NB4 (cell line): ENCODE measurements at regions not wholly inside any gene's neighbourhood (a gene's known extent, or its start where the extent isn't known, plus 50 kb on each side); places are given as distances from the start of the nearest gene placed in this dataset.
"Not testable (repeated sequence)": the region's sequence is repeated elsewhere in the genome, so short reads cannot be mapped to it uniquely, and the experiment has no call there.

ENCODE experiments used
- DNase-seq: peaks from one replicate; pipeline ENCODE4 v3.0.0; 2010; ENCODE audit warnings: low read depth
- H3K4me3 ChIP-seq: one replicate; pipeline ENCODE4 v1.5.1; 2011; ENCODE audit warnings: mild to moderate bottlenecking, low read depth, low read length, moderate library complexity
- CTCF ChIP-seq: IDR thresholded peaks from one replicate; pipeline ENCODE4 v1.5.1; 2012; ENCODE audit warnings: low read depth, low read length
- MAX ChIP-seq: IDR thresholded peaks from 2 replicates; pipeline ENCODE4 v1.6.1; 2011; ENCODE audit warnings: low read depth, low read length
- MYC ChIP-seq: IDR thresholded peaks from 2 replicates; pipeline ENCODE4 v1.6.1; 2011; ENCODE audit warnings: low read depth, low read length
- POLR2A ChIP-seq: IDR thresholded peaks from 2 replicates; pipeline ENCODE4 v1.6.1; 2011; ENCODE audit warnings: mild to moderate bottlenecking; ENCODE audit not compliant: insufficient read length; ENCODE audit errors: extremely low read depth

GRCh38 chr10:113495553-113495952 is 57.3 kb upstream of the HABP2 start:
- H3K4me3 ChIP-seq: no peak overlapping the region
- DNase-seq: no peak
- TF ChIP-seq POLR2A (no peak), MAX (no peak), MYC (no peak), CTCF (no peak)

DNA sequence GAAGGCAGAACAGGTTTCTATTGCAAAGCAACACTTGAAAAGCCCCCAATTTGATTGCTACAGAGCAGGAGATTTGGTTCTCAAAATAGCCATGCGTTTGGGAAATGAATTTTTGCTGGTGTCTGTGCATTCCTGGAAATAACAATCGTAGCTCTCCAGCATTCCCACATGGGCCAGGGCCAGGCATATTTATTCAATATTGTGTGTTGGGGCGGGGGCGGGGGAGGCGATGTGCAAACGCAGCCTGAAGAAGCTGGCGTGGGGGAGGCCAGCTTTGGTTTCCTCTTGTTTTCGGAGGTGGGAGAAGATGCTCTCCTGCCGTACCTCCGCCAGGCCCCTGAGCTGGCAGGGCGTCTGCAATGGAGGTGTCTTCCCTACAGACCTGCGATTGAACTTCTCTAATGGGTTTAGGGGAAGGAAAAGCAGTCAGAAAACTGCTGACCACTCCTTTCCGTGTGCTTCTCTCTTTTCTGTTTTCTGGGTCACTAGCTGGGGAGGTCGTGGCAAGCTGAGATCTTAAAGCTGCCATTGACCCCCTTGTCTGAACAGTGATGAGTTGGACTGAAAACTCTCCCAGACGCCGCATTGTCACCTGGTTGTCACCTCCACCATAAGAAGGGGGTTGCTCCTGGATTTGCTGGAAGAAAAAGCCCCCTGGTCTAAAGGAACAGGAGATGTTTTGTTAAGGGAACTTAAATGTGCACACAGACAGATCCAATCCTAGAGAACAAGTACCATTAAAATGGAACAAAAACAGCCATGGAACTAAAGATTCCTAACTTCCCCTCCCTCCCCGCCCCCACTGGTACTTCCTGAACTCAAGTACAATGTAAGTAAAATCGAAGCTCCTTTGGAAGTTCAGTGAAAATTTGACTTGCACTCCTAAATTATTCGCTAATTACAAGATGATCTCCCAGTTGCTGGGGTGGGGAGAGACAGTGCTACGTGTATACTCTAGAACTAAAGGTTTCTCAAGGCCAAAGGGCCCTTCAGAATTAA is 56.4 kb upstream of the HABP2 start:
- H3K4me3 ChIP-seq: no peak overlapping the region
- peak; percentile 4 for DNase-seq
- TF ChIP-seq MAX (no peak), CTCF (no peak), POLR2A (no peak), MYC (no peak)

GRCh38 chr10:113497198-113497597 is 55.7 kb upstream of the HABP2 start:
- no peak for DNase-seq
- TF ChIP-seq MAX: no peak
- no peak for TF ChIP-seq MYC
- TF ChIP-seq POLR2A: no peak
- no peak for TF ChIP-seq CTCF
- no peak overlapping the region for H3K4me3 ChIP-seq

DNA sequence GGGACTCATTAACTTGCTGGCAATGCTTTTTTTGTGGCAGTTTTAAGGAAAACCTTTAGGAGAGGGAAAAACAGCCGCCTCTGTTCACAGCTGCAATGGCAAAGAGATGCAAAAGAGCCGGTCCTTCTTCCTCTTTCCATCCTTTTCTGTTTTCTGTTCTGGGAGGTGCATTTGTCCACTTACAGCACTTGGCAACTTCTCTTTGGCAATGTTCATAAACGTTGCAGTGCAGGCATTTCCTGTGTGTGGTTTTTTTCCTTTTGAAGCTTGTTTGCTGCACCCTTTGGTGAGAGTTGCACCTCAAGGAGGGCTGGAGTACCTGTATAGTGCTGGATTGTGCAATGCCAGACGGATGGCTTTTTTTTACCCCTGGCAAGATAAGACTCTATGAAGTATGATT is 53.9 kb upstream of the HABP2 start:
- DNase-seq: peak; percentile 20
- no peak overlapping the region for H3K4me3 ChIP-seq
- TF ChIP-seq POLR2A: no peak
- TF ChIP-seq CTCF: no peak
- no peak for TF ChIP-seq MYC
- TF ChIP-seq MAX: no peak

- no peak for TF ChIP-seq CTCF
- no peak for TF ChIP-seq POLR2A
- no peak for TF ChIP-seq MAX
- TF ChIP-seq MYC: no peak
- DNase-seq: no peak
- no peak overlapping the region for H3K4me3 ChIP-seq
Measured at GRCh38 chr10:113499806-113500205, 53.0 kb upstream of the HABP2 start.

DNA sequence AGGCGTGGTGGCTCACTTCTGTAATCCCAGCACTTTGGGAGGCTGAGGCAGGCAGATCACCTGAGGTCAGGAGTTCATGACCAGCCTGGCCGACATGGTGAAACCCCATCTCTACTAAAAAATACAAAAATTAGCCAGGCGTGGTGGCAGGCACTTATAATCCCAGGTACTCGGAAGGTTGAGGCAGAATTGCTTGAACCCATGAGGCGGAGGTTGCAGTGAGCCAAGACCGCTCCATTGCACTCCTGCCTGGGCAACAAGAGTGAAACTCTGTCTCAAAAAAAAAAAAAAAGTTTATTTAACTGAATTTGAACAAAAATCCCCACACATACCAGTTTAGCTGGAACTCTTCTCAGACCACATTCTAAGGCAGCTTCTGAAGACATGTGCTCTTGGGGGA is 51.8 kb upstream of the HABP2 start:
- DNase-seq, H3K4me3 ChIP-seq: not testable (repeated sequence)
